K562 (cell line): ENCODE measurements at regions not wholly inside any gene's neighbourhood (a gene's known extent, or its start where the extent isn't known, plus 50 kb on each side); places are given as distances from the start of the nearest gene placed in this dataset.

ENCODE experiments used
- ATAC-seq: fragments of 200-7000 bp; cut with Tn5 transposase; 3 replicates; pipeline ENCODE4 v1.9.1; 2020; ENCODE audit warnings: moderate library complexity
- BruUV-seq: library from RNA; stranded (reverse); fragments of 400-500 nt; replicated peaks from 2 replicates; lab custom pipeline; 2021; lab: Mats Ljungman, UMichigan
- CTCF ChIA-PET: fragments of 300-600 bp; formaldehyde crosslinking; extraction: SDS; loops from one replicate; lab custom pipeline; 2021; ENCODE audit warnings: low intra/inter-chr PET ratio; lab: Yijun Ruan, JAX
- POLR2A ChIA-PET: fragments of 300-600, 350-650 bp; sonication (Branson Sonifier 250); formaldehyde crosslinking; extraction: SDS; loops from one replicate; lab custom pipeline; 2021; ENCODE audit warnings: antibody characterized with exemption, inconsistent platforms; lab: Yijun Ruan, JAX
- DNase-seq, 4 experiments: peaks; one replicate each; pipeline versions ENCODE4 v3.0.0 to v3.0.0-alpha.2; 2011 to 2018; ENCODE audit warnings: low spot score in 3 of 4, mixed read lengths in 3 of 4; ENCODE audit errors: extremely low read depth in 1 of 4
- FAIRE-seq: peaks from 2 replicates; lab custom pipeline; 2011; peaks lifted over from hg19 to GRCh38; lab: Jason Lieb, UNC
- H2AFZ ChIP-seq: 2 replicates; pipeline ENCODE4 v1.6.0; 2011; ENCODE audit warnings: low read depth, low read length, control low read depth, inconsistent platforms
- H3K27ac ChIP-seq: fragments of 200-600 bp; 3 replicates; pipeline ENCODE4 v1.8.0; 2011; ENCODE audit warnings: low read depth, mild to moderate bottlenecking, control low read depth, inconsistent platforms, low read length, moderate library complexity, mixed read lengths; ENCODE audit errors: extremely low read depth
- H3K27me3 ChIP-seq, 2 experiments: fragments of 300-600 bp in 1 of 2; 2 replicates in 1 of 2; 3 replicates in 1 of 2; pipeline versions ENCODE4 v1.6.0 to v1.8.0; 2011; ENCODE audit warnings: inconsistent platforms in 2 of 2, low read length in 2 of 2, mild to moderate bottlenecking in 1 of 2, mixed read lengths in 1 of 2, moderate library complexity in 1 of 2; ENCODE audit not compliant: control insufficient read depth in 2 of 2, insufficient read depth in 2 of 2
- H3K36me3 ChIP-seq: fragments of 300-600 bp; 3 replicates; pipeline ENCODE4 v1.8.0; 2011; ENCODE audit warnings: mild to moderate bottlenecking, low read length, inconsistent platforms; ENCODE audit not compliant: control insufficient read depth, insufficient read depth
- H3K4me1 ChIP-seq, 2 experiments: fragments of 200-600 bp in 1 of 2; replicated peaks in 1 of 2; 2 replicates in 1 of 2; 3 replicates in 1 of 2; pipeline versions ENCODE4 v1.5.1 to v1.8.0; 2011; ENCODE audit warnings: inconsistent platforms in 2 of 2, low read length in 2 of 2, mild to moderate bottlenecking in 1 of 2, mixed read lengths in 1 of 2, moderate library complexity in 1 of 2; ENCODE audit not compliant: control insufficient read depth in 2 of 2, insufficient read depth in 2 of 2
- H3K4me2 ChIP-seq: 2 replicates; pipeline ENCODE4 v1.6.1; 2011; ENCODE audit warnings: low read length, control low read depth, inconsistent platforms, mixed read lengths; ENCODE audit not compliant: insufficient read depth
- H3K4me3 ChIP-seq: fragments of 200-600 bp; sonication (generic), shearing (Covaris generic); 2 replicates; pipeline ENCODE4 v1.5.1; 2016; ENCODE audit warnings: control low read depth, inconsistent platforms
- H3K79me2 ChIP-seq: fragments of 200-600 bp; 3 replicates; pipeline ENCODE4 v1.8.0; 2011; ENCODE audit warnings: low read length, inconsistent platforms; ENCODE audit not compliant: control insufficient read depth, insufficient read depth
- H3K9ac ChIP-seq, 2 experiments: 2 replicates each; pipeline versions ENCODE4 v1.6.0 to v1.6.1; 2011; ENCODE audit warnings: low read depth in 2 of 2, low read length in 2 of 2, control low read depth in 1 of 2, inconsistent platforms in 1 of 2, mild to moderate bottlenecking in 1 of 2, mixed read lengths in 1 of 2; ENCODE audit not compliant: insufficient read depth in 1 of 2
- H3K9me1 ChIP-seq: one replicate; pipeline ENCODE4 v1.6.0; 2011; ENCODE audit warnings: inconsistent platforms, mild to moderate bottlenecking, low read length, moderate library complexity; ENCODE audit not compliant: control insufficient read depth, insufficient read depth
- H3K9me3 ChIP-seq: replicated peaks from 2 replicates; pipeline ENCODE4 v1.5.1; 2011; ENCODE audit warnings: low read depth, low read length, inconsistent platforms; ENCODE audit not compliant: control insufficient read depth, insufficient read depth
- H4K20me1 ChIP-seq: replicated peaks from 2 replicates; pipeline ENCODE4 v1.6.1; 2011; ENCODE audit warnings: low read length, inconsistent platforms, mixed read lengths; ENCODE audit not compliant: control insufficient read depth, insufficient read depth
- CAMTA2 ChIP-seq: fragments of 250-450 bp; sonication (Bioruptor Pico); conservative IDR thresholded peaks from 2 replicates; pipeline ENCODE4 v1.5.1; 2022
- GABPA ChIP-seq: fragments of 200-800 bp; sonication (Bioruptor generic); conservative IDR thresholded peaks from 2 replicates; pipeline ENCODE4 v1.6.1; 2016; ENCODE audit warnings: low read depth, missing genetic modification characterization, missing compliant biosample characterization
- GTF2A2 ChIP-seq: IDR thresholded peaks from 2 replicates; pipeline ENCODE4 v1.6.1; 2016; ENCODE audit warnings: mild to moderate bottlenecking, missing genetic modification characterization, missing compliant biosample characterization
- KDM2B ChIP-seq: fragments of 250-450 bp; sonication (Bioruptor Pico); IDR thresholded peaks from 2 replicates; pipeline ENCODE4 v1.8.0; 2021; ENCODE audit warnings: mild to moderate bottlenecking, moderate library complexity
- NFIC ChIP-seq: fragments of 450-650 bp; IDR thresholded peaks from 2 replicates; pipeline ENCODE4 v1.6.1; 2017; ENCODE audit warnings: mild to moderate bottlenecking, inconsistent platforms
- POLR2AphosphoS2 ChIP-seq: IDR thresholded peaks from 2 replicates; pipeline ENCODE4 v1.6.1; 2012; ENCODE audit warnings: low read length, improper control_type of control experiment
- PYGO2 ChIP-seq: fragments of 450-650 bp; IDR thresholded peaks from 2 replicates; pipeline ENCODE4 v1.6.1; 2016; ENCODE audit warnings: mild to moderate bottlenecking, missing genetic modification characterization, moderate library complexity, missing compliant biosample characterization
- ZC3H4 ChIP-seq: sonication (generic); formaldehyde crosslinking; IDR thresholded peaks from 2 replicates; pipeline ENCODE4 v1.9.0; 2021; ENCODE audit warnings: missing genetic modification reagents, borderline replicate concordance
- ZC3H8 ChIP-seq: fragments of 450-650 bp; IDR thresholded peaks from 2 replicates; pipeline ENCODE4 v1.6.1; 2017
- ZFPM2 ChIP-seq: fragments of 250-450 bp; sonication (Bioruptor Pico); IDR thresholded peaks from 2 replicates; pipeline ENCODE4 v1.5.1; 2022; ENCODE audit warnings: mild to moderate bottlenecking
- WGBS: fragments of 100-300 bp; shearing (Covaris generic); methylation state at CpG from one replicate; pipeline ENCODE4 v1.1.6; 2016; ENCODE audit warnings: low coverage, mixed read lengths; ENCODE audit not compliant: insufficient coverage; ENCODE audit errors: missing lambda C conversion rate; 5-methylcytosine and 5-hydroxymethylcytosine counted together
- in situ Hi-C: fragments of 300-500 bp; cut with MboI; formaldehyde crosslinking; loops from 4 replicates; pipeline ENCODE4 v1.15.0; 2018; ENCODE audit warnings: inconsistent platforms, mixed read lengths
- intact Hi-C: fragments of 100-400 bp; cut with micrococcal nuclease; formaldehyde crosslinking; loops from 2 replicates; pipeline ENCODE4 v1.14.2; 2022
- TF ChIP-seq, protein P1 (sequence below), 2 experiments: IDR thresholded peaks; 2 replicates each; pipeline ENCODE4 v1.6.1; 2012; ENCODE audit warnings: improper control_type of control experiment in 2 of 2, low read depth in 2 of 2, low read length in 2 of 2, borderline replicate concordance in 1 of 2
- TF ChIP-seq, protein P2 (sequence below): fragments of 450-650 bp; IDR thresholded peaks from 2 replicates; pipeline ENCODE4 v1.6.1; 2016; ENCODE audit warnings: low read depth, mild to moderate bottlenecking, moderate library complexity
- TF ChIP-seq, protein P3 (sequence below): fragments of 250-450 bp; sonication (Bioruptor Pico); IDR thresholded peaks from 2 replicates; pipeline ENCODE4 v1.5.0; 2020; ENCODE audit warnings: mild to moderate bottlenecking, borderline replicate concordance
- TF ChIP-seq, protein P4 (sequence below): fragments of 250-450 bp; sonication (Bioruptor Pico); IDR thresholded peaks from 2 replicates; pipeline ENCODE4 v1.4.0; 2020; ENCODE audit warnings: borderline replicate concordance
- TF ChIP-seq, protein P5 (sequence below): fragments of 450-650 bp; IDR thresholded peaks from 2 replicates; pipeline ENCODE4 v1.6.1; 2016; ENCODE audit warnings: borderline replicate concordance

DNA sequence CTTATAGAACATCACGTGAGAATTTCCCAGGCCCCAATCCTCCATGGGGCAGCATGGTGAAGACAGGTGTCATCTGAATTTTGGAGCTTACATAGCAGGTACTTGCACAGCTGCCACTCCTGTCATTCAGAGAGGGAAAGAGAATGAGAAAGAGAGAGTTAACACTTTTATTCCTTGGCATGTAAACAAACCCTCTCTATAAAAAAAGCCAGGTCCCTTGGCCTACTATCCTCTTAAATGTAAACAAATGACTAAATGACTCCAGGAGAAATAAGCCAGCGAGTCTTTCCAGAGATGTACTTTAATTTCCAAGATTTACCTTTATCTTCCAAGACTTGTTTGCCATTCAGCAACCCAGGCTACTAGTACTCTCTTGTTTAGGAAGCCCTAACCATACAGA lies 195.3 kb upstream of the HTR2A start:
- intact Hi-C loops, result no loop called here
- ChIA-PET POLR2A (no interaction called here), CTCF (no interaction called here)
- H3K9me1 ChIP-seq, result no peaks in the 10 kb centered on the region
- DNase-seq (no peak), ATAC-seq (no peak), FAIRE-seq (no peak)
- BruUV-seq, result no TSS peak
- no peaks in the 10 kb centered on the region for H3K36me3 ChIP-seq
- in situ Hi-C loops, result no loop called here
- H3K9ac ChIP-seq, result no peak overlapping the region
- H3K4me1 ChIP-seq, result no peaks in the 10 kb centered on the region
- no peaks in the 10 kb centered on the region for H3K79me2 ChIP-seq
- no peaks in the 10 kb centered on the region for H4K20me1 ChIP-seq
- H3K9me3 ChIP-seq, result no peaks in the 10 kb centered on the region
- no peak overlapping the region for H3K4me2 ChIP-seq
- no peak overlapping the region for H3K4me3 ChIP-seq
- no peak overlapping the region for H3K27ac ChIP-seq
- 23% methylated on average over 2 of the region's 2 CpGs for WGBS
- no peaks in the 10 kb centered on the region for H3K27me3 ChIP-seq
- no peak overlapping the region for H2AFZ ChIP-seq
- TF ChIP-seq CAMTA2 (CRISPR knock-in tag) (no peak), ZC3H4 (CRISPR knock-in tag) (no peak), NFIC (no peak), GABPA (no peak), KDM2B (CRISPR knock-in tag) (no peak), GTF2A2 (tag) (no peak), ZC3H8 (no peak), ZFPM2 (no peak), PYGO2 (tag) (no peak), POLR2AphosphoS2 (no peak)
- TF ChIP-seq, protein P1, sequence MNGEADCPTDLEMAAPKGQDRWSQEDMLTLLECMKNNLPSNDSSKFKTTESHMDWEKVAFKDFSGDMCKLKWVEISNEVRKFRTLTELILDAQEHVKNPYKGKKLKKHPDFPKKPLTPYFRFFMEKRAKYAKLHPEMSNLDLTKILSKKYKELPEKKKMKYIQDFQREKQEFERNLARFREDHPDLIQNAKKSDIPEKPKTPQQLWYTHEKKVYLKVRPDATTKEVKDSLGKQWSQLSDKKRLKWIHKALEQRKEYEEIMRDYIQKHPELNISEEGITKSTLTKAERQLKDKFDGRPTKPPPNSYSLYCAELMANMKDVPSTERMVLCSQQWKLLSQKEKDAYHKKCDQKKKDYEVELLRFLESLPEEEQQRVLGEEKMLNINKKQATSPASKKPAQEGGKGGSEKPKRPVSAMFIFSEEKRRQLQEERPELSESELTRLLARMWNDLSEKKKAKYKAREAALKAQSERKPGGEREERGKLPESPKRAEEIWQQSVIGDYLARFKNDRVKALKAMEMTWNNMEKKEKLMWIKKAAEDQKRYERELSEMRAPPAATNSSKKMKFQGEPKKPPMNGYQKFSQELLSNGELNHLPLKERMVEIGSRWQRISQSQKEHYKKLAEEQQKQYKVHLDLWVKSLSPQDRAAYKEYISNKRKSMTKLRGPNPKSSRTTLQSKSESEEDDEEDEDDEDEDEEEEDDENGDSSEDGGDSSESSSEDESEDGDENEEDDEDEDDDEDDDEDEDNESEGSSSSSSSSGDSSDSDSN (IDR thresholded peaks at IDR 0.05; ENCODE audit: borderline replicate concordance in 1 of 2, low read depth in 2 of 2, low read length in 2 of 2), result no peak
- TF ChIP-seq, protein P2, sequence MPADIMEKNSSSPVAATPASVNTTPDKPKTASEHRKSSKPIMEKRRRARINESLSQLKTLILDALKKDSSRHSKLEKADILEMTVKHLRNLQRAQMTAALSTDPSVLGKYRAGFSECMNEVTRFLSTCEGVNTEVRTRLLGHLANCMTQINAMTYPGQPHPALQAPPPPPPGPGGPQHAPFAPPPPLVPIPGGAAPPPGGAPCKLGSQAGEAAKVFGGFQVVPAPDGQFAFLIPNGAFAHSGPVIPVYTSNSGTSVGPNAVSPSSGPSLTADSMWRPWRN, result no peak
- TF ChIP-seq, protein P3, sequence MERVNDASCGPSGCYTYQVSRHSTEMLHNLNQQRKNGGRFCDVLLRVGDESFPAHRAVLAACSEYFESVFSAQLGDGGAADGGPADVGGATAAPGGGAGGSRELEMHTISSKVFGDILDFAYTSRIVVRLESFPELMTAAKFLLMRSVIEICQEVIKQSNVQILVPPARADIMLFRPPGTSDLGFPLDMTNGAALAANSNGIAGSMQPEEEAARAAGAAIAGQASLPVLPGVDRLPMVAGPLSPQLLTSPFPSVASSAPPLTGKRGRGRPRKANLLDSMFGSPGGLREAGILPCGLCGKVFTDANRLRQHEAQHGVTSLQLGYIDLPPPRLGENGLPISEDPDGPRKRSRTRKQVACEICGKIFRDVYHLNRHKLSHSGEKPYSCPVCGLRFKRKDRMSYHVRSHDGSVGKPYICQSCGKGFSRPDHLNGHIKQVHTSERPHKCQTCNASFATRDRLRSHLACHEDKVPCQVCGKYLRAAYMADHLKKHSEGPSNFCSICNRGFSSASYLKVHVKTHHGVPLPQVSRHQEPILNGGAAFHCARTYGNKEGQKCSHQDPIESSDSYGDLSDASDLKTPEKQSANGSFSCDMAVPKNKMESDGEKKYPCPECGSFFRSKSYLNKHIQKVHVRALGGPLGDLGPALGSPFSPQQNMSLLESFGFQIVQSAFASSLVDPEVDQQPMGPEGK (CRISPR knock-in tag), result no peak
- TF ChIP-seq, protein P4, sequence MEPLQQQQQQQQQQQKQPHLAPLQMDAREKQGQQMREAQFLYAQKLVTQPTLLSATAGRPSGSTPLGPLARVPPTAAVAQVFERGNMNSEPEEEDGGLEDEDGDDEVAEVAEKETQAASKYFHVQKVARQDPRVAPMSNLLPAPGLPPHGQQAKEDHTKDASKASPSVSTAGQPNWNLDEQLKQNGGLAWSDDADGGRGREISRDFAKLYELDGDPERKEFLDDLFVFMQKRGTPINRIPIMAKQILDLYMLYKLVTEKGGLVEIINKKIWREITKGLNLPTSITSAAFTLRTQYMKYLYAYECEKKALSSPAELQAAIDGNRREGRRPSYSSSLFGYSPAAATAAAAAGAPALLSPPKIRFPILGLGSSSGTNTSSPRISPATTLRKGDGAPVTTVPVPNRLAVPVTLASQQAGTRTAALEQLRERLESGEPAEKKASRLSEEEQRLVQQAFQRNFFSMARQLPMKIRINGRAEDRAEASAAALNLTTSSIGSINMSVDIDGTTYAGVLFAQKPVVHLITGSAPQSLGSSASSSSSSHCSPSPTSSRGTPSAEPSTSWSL, result no peak
- TF ChIP-seq, protein P5, sequence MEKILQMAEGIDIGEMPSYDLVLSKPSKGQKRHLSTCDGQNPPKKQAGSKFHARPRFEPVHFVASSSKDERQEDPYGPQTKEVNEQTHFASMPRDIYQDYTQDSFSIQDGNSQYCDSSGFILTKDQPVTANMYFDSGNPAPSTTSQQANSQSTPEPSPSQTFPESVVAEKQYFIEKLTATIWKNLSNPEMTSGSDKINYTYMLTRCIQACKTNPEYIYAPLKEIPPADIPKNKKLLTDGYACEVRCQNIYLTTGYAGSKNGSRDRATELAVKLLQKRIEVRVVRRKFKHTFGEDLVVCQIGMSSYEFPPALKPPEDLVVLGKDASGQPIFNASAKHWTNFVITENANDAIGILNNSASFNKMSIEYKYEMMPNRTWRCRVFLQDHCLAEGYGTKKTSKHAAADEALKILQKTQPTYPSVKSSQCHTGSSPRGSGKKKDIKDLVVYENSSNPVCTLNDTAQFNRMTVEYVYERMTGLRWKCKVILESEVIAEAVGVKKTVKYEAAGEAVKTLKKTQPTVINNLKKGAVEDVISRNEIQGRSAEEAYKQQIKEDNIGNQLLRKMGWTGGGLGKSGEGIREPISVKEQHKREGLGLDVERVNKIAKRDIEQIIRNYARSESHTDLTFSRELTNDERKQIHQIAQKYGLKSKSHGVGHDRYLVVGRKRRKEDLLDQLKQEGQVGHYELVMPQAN, result no peak
